GM21526 (cell line): ENCODE measurements at regions not wholly inside any gene's neighbourhood (a gene's known extent, or its start where the extent isn't known, plus 50 kb on each side); places are given as distances from the start of the nearest gene placed in this dataset.

Source experiments
- ATAC-seq: cut with Tn5 transposase; IDR thresholded peaks from one replicate; pipeline ENCODE4 v1.9.1; 2021; ENCODE audit warnings: moderate library complexity; ENCODE audit not compliant: unreplicated experiment, low FRiP score

DNA sequence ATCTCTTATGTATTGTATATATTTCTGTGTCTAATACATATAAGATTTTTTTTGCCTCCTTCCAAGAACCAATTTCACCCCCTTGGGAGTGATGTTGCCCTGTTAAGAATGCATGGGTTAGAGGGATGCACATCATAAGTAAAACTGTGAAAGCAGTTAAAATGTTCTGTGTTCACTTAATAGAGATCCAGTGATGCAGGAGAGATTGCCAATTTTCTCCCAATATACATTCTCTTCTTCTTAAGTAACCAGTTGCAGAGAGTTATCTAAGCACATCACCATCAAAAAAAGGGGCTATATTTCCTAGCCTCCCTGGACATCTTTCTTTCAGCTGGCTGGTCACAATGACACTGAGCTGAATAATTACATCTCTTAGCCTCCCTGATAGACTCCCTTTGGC lies 307.0 kb downstream of the OSTF1 start:
- ATAC-seq = no peak

DNA sequence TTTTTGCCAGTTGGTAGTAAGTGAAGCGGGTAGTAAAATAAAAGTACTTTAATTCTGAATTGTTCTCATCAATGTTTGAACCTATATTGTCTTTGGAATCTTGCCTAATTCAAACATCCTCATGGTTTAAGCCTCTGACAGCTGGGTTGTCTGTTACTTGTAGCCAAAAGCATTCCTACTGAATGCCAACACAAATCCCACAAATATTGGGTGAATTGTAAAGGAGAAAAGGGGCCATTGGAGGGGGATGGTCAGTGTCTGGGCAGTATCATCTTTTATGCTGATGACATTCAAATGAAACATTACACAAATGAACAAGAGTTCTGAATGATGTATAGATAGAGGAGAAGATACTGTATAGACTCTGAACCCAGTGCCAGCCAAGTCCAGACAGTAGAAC lies 309.5 kb downstream of the OSTF1 start:
- ATAC-seq = no peak

DNA sequence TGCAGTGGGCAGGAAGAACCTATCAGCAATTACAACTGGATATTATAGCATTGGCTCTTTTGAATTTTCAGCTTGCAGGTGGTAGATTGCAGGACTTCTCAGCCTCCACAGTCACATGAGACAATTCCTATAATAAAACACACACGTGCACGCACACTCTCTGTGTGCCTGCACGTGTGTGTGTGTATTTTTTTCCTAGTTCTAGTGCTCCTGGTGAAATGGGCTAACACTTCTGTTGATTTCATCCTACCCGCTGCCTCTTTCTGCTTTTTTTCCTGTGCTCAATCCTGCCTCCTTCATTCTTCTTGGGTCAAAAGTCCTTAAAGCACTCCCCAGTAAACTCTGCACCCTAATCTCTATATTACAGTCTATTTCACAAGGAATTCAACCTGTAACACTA lies 320.1 kb downstream of the OSTF1 start:
- no peak for ATAC-seq

DNA sequence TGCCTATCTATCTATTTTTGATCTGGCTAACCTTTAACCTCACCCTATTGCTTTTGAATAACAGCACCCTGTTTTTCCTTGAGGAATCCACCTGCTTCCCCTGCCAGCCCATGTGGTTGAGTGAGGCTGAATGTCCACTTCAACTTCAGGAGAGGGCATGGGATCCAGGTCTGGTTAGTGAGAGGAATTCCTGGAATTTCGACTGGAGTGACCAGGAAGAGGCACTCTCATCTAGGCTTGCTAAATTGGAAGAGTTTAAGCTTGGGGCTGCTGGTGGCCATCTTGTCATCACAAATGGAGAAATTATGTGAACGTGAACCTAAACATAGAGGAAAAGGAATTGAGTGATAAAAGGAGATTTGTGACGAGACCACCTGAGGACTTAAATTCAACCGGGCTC lies 322.1 kb downstream of the OSTF1 start:
- no peak for ATAC-seq

DNA sequence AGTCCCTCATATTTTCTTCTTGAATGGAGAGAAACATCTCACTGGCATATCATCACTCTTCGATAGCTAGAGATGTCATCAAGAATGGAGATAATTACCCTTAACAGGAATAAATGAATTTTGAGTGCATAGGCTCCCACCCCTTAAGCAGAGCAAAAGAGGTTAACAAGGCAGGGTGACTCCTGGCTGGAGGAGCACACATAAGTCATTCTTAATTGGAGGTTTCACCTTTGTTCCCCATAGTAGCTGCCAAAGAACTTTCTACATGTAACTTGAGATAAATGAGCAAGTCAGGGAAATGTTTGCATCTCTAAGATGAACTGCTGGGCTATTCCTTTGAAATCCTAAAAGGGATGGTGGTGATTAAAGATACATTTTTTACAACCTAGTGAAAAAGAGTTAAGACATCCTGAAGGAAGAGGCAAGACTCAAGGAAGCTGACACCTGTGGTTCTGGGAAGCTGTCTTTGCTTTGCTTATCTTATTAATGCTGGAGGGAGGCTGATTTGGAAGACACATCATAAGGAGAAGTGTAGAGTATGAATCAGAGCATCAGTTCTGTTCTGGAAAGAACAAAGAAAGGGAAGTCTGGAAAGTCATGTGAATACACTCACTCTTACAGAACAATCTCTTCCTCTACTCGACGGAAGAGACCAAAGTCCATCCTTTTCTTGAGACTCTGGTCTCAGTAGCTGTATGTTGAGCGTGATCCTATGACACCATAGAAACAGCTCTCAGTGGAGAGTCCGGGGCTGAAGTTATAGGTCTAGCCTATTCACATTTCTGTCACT lies 326.3 kb downstream of the OSTF1 start:
- no peak for ATAC-seq

DNA sequence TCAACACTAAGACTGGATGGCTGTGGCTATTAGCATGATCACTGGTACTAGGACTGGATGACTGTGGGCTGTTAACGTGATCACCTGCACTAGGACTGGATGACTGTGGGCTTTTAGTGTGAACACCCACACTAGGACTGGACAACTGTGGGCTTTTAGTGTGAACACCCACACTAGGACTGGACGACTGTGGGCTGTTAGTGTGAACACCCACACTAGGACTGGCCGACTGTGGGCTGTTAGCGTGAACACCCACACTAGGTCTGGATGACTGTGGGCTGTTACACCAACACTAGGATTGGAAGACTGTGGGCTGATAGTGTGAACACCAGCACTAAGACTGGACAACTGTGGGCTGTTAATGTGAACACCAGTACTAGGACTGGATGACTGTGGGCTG lies 329.2 kb downstream of the OSTF1 start:
- ATAC-seq = no peak

DNA sequence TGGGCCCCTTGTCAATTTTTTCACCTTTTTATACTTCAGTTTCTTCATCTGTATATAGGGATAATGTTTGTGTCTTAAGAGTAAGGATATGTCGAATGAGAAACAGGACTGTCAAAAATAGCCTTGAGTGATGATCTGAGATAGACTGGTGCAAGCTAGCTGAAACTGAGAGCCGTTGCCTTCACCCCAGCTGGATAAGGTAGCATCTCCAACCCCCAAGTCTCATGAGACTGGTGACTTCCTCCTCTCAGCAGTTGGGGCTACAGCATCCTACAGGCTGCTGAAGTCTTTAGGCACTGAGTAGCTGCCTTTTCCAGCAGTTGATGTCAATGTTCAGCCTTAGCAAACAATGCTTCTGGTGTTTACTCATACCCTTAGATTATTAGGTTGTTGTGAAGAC lies 330.2 kb downstream of the OSTF1 start:
- peak; percentile 78 for ATAC-seq

DNA sequence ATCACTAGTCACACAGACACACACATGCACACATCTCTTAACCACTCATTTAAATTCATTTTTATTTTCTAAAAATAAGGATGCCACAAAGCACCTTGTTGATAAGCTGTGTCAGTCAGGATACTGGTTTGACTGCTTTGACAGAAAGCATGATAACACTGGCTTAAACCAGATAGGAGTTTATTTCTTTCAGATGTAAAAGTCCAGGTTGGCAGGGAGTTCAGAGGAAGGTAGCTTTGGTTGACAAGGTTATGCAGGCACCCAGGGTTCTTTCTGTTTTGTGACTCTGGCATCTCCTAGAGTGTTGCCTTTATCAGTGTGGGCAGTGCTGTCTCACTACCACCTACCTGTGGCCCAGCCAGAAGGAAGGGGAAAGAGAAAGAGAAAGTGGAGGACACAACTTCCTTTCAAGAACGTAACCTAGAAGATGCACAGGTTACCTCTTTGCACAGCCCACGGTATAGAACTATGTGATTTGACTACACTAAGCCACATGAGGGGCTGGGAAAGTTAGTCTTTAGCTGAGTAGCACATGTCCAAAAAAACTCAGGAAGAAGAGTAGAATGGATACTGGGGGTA lies 334.7 kb downstream of the OSTF1 start:
- ATAC-seq = no peak

DNA sequence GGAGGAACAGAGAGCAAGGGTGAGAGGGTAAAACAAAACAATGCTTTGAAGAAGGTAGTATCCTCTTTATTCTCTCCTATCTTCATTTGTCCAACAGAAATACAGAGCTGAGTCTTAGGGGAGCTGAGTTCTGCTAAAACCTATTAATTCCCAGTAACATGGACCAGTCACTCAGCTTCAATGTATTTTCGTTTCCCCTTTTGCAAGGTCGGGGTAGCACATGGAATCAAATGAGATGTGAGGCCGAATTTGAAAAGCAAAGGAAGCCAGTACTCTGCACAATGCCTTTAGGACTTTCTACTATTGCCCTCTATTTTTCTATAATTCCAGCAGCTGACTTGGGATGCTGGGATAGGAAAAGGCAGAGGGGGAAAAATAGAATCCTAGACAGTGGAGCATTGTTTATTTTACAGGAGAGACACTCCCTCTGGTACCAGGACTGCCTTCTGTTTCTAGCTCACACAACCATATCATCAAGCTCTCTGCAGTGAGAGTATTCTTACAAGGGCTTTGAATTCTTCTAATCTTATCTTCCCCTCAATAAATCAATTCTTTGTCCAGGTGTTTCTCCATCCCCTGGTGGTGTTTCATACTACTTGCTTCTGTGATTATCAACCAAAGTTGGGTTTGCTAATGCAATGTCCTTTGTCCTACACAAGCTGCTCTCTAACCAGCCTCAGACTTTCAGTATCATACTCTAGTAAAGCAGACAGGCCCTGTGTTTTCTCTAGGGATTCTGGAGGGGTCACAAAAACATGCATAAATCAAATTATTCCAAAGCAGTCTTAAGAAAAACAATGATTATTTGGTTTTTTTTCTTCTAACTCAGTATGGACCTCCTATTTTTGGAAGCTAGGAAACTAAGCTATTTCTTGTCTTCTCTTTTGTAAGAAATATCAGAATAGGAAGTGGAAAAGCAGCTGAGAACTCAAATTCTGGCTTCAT lies 341.5 kb downstream of the OSTF1 start:
- no peak for ATAC-seq

DNA sequence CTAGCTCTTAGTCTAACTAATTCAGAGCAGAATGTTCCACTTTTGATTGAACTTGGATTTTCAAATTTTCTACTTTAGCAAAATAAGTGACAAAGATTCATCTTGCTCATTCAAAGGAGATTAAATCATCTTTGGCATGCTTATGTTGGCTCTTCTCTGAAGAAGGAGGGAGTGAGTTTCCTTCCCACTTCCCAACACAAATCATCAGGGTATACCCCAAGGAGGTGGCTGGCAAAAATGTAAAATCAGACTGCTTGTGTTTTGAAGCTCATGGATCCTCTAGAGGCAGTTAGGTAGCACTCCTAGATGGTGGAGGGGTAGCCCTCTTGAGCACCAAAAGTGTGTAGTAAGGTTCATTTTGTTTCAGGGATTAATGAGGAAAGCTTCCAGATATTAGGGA lies 343.1 kb downstream of the OSTF1 start:
- no peak for ATAC-seq

DNA sequence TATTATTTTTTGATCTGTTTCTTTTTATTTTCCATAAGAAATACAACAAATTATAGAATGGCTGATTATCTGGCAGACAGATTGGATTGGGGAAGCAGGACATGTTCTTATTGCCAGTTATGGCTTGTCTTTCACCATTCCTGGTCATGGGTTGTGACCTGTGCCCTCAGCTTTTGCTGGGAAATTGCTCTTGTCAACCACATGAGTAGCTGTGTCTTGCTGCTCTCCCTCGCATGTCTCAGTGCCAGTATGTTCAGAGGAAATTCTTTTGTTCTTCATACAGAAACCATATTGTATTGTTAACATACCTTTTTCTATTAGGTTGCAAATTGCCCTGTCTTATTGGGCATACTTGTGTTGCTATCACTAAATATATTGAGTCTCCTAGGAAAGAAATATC lies 344.1 kb downstream of the OSTF1 start:
- ATAC-seq = no peak

DNA sequence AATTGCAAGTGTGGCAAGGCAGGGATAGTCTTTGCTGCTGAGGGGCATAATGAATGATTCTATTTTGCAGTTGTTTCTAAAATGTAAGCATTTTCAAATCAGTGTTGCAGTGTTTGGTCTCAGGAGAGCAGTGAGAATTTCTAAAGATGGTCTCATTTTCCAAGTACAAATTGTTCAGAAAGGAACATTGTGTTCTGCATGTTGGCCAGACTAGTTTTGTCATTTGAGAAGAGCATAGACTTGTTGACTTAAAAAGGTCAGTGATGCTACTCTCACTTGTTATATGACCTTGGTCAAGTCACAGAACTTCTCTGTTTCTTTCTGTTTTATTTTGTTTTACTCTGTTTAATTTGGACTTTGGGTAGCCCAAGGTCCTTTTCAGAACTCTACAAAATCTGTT lies 344.6 kb downstream of the OSTF1 start:
- no peak for ATAC-seq

DNA sequence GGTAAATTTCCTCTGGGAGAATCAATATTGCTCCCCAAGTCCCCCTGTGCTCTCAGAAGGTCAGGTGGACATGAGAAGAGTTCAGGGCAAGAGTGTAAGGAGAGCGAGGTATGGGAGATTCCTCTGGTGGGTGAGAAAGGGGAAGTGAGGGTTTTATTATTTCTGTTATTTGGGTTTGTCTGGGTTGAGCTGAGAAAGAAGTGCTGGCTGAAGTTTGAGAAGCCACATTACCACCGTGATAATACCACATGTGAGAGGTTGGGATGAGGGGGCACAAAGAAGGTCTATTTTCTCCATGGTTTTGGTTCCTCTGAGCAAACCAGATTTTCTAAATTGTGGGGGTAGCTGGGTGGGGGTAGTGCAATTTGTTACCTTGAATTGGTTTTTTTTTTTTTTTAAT lies 350.4 kb downstream of the OSTF1 start:
- peak; percentile 56 for ATAC-seq

DNA sequence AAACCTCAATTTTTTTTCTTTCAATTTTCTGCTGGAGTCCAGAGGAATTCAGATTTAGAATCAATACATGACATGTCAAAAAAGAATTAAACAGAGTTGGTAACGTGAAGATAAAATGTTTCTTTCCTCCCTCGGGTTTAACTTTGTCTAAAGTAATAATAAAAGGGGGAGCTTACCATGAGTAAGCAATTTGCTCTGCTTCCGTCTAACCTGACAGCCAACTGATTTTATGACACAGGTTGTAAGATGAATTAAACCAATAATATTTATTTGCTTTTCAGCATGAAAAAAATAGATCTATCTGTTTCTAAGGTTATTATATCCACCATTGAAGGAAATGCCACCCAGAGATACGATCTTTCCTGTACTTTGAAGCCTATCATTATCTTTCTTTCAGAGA lies 352.6 kb downstream of the OSTF1 start:
- no peak for ATAC-seq

DNA sequence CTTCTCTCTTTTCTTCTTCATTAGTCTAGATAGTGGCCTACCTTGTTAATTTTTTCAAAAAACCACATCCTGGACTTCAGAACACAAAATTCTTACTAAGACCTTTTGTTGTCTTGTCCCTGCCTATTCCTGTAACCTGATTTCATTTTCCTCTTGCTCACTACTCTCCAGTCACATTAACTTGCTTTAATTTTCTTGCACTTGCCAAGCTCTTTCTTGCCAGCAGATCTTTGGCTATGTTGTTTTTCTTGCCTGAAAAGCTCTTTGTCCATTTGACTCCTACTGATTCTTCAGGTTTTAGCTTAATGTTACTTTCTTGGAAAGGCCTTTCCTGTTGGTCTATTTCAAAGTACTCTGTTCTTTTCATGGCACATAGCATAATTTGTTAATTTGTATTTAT lies 356.8 kb downstream of the OSTF1 start:
- ATAC-seq = no peak

DNA sequence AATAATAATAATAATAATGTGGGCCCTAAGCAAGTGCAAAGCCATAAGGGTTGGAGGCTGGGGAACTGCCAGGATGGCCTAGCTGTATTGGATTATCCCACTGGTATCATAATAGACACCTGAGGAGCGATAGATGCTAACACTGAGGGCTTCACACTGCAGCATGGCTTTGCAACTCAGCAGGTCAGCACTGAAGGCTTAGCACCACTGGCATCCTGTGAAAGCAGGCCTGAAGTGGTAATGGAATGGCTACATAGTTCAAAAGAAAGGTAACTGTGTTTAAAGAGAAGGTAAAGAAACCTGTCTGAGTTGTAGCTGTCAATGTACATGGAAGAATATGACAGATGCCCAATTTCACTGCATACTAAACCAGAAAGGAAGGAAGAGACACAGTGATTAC lies 359.0 kb downstream of the OSTF1 start:
- ATAC-seq = no peak

DNA sequence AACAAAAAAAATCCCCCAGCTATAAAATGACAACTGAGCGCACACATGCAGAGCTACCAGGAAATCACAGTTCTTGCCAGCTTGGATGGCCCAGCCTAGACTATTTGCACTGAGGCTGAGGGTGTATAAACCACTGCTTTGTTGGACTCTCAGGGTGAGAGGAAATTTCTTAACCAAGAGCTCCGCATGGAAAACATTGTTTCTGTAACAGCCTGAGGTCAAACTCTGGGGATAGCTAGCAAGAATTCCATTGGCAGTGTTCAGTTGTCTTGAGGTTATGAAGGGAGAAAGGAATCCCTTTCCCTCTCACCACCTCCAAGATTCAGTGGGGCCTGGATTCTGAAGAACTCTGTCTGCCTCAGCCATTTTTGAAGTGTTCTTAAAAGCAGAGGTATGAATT lies 360.0 kb downstream of the OSTF1 start:
- ATAC-seq = no peak

DNA sequence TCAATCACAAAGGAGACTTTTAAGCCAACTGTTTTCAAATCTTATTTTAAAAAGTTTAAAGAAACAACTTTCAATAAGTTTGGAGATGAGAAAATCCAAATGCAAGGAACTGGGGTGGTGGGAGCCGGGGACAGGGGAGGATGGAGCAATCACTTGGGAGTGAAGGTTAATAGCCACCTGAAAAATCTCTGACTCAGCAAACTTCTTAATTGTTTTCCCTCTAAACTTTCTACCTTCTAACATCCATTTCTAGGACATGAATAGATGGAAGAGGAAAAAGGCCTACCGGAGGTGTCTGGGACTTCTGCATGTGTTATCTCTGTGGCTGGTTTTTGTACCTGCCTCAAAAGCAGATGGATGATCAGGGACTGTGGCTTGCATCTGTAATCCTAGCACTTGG lies 360.6 kb downstream of the OSTF1 start:
- no peak for ATAC-seq

DNA sequence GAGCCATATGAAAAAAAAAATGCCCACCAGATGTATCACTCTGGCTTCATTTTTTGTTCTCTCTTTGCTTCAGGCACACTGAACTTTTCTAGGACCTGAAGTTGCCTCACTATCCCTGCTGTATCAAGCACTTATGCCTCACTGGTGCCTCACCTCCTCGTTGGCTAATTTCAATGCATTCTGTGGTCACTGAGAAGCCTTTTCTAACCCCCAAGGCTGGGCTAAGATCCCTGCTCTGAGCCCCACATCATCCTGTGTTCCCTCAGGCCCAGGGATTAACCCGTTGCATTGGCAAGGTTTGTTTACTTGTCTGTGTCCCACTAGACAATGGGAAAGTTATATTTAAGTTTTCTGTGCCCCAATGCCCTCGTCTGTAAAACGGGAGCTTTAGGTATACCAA lies 362.7 kb downstream of the OSTF1 start:
- ATAC-seq = no peak

DNA sequence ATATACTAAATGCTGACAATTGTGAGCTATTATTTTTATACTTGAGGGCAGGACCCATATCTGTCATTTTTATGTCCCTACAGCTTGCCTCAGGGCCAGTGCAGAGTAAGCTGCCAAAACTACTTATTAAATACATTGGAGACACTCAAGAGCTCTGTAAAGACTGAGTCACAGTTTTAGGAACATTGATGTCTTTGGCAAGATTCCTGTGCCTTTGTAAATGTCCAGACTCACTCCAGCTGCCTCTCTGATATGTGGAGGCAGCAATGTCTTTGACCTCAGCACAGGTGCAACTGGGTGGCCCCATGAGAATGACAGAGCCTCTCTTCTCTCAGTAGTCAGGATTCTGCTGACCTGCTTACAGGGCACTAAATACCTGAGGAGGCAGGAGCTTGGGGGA lies 363.2 kb downstream of the OSTF1 start:
- no peak for ATAC-seq

DNA sequence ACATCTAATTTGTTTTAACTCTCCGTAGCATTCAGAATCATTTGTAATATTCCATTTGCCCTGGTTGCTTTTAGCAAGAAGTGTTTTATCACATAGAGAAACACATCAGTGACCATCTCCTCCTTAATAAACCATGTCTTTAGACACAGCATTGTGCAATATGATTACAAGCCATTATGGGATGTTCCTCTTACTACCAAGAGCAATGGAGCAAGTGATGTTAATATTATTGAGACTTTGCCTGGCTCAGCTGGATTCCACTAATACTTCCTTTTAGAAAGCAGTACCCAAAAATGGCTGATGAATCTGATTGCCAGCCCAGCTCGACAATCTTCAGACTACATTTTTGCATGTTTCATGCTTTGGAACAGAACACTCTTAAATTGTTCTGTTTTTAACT lies 364.2 kb downstream of the OSTF1 start:
- no peak for ATAC-seq

DNA sequence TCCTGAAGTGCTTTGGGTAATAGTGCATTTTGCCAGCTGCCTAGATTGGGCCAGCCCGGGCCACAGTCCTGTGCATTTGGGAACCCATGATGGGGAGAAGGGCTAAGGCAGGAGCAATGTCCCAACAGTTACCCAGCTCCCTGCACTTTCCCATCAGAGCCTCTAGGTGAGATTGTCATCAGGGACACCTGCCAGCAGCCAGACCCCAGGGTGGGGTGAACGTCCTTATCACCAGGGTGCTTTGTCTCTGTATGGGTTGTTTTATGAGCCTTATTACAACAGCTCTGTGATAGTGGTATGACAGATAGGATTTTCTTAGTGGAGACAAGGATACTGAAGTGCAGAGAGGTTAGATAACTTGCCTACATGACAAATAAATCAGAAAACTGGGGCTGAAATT lies 365.7 kb downstream of the OSTF1 start:
- ATAC-seq = no peak
